ENCODE measurements at regions not wholly inside any gene's neighbourhood (a gene's known extent, or its start where the extent isn't known, plus 50 kb on each side); places are given as distances from the start of the nearest gene placed in this dataset.

DNA sequence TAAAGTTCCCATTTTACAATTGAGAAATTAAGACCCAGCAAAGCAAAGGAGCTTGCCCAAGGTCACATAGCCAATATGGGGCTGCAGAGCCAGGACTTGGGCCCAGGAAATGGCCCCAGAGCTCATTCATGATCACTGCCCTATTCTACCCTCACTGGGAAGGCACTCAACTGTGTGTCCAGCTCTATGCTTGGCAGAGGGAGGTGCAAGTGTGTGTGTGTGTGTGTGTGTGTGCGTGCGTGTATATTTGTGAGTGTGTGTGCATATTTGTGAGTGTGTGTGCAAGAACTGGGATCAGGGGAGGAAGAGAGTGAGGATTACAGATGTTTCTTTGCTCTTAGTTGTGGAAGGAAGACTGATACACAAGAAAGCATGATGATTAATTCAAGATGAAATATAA, 151.2 kb upstream of the CRY1 start:
- no peak overlapping the region for H3K9ac ChIP-seq (ENCODE audit: low read depth, low read length)
- H3K4me1 ChIP-seq (ENCODE audit: insufficient read depth, low read length), result no peaks in the 10 kb centered on the region
- no peak overlapping the region for H3K27ac ChIP-seq (ENCODE audit: low read depth, low read length)
- H3K36me3 ChIP-seq (ENCODE audit: insufficient read depth, low read length), result no peaks in the 10 kb centered on the region
- H3K9me3 ChIP-seq (ENCODE audit: insufficient read depth, low read depth, low read length), result no peaks in the 10 kb centered on the region
- WGBS, result 99% methylated on average over 2 of the region's 2 CpGs
- no peak overlapping the region for H3K4me3 ChIP-seq (ENCODE audit: low read length)
- H3K27me3 ChIP-seq (ENCODE audit: insufficient read depth, low read length), result no peaks in the 10 kb centered on the region

DNA sequence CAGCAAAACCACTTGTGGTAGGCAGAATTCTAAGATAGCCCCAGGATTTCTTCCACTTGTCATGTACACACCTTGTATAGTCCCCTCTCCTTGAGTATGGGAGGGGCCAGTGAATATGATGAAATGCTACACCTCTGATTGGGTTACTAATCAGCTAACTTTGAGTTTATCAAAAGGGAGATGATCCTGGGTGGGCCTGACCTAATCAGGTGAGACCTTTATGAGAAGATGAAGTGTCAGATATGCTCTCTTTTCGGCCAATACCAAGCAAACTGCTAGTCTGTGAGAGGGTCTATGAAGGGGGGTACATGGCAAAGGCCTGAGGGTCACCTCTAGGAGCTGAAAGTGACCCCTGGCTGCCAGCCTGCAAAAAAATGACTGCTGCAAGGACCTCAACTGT, 154.3 kb upstream of the CRY1 start:
- H3K36me3 ChIP-seq (ENCODE audit: insufficient read depth, low read length), result no peaks in the 10 kb centered on the region
- WGBS, result 87% methylated on average over 1 of the region's 1 CpG
- H3K27me3 ChIP-seq (ENCODE audit: insufficient read depth, low read length), result no peaks in the 10 kb centered on the region
- H3K27ac ChIP-seq (ENCODE audit: low read depth, low read length), result no peak overlapping the region
- no peak overlapping the region for H3K4me3 ChIP-seq (ENCODE audit: low read length)
- no peaks in the 10 kb centered on the region for H3K4me1 ChIP-seq (ENCODE audit: insufficient read depth, low read length)
- H3K9me3 ChIP-seq (ENCODE audit: insufficient read depth, low read depth, low read length), result no peaks in the 10 kb centered on the region
- H3K9ac ChIP-seq (ENCODE audit: low read depth, low read length), result no peak overlapping the region

DNA sequence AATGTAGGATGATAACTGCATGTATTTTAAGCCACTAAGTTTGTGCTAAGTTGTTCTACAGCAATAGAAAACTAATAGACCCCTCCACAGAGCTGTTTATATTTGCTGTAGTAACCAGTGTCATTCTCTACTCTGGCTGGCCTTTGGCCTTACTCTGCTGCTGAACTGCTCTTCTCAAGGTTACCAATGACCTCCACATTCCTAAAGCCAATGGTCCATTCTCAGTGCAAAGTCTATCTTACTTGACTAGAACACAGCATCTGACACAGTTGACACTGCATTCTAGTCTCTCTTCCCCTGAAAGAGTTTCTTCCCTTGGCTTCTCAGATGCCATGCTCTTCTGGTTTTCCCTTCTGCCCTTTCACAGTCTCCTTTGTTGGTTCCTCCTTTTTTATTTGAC, 154.8 kb upstream of the CRY1 start:
- H3K4me1 ChIP-seq (ENCODE audit: insufficient read depth, low read length), result no peaks in the 10 kb centered on the region
- H3K4me3 ChIP-seq (ENCODE audit: low read length), result no peak overlapping the region
- H3K36me3 ChIP-seq (ENCODE audit: insufficient read depth, low read length), result no peaks in the 10 kb centered on the region
- H3K27me3 ChIP-seq (ENCODE audit: insufficient read depth, low read length), result no peaks in the 10 kb centered on the region
- no peaks in the 10 kb centered on the region for H3K9me3 ChIP-seq (ENCODE audit: insufficient read depth, low read depth, low read length)
- H3K9ac ChIP-seq (ENCODE audit: low read depth, low read length), result no peak overlapping the region
- H3K27ac ChIP-seq (ENCODE audit: low read depth, low read length), result no peak overlapping the region

DNA sequence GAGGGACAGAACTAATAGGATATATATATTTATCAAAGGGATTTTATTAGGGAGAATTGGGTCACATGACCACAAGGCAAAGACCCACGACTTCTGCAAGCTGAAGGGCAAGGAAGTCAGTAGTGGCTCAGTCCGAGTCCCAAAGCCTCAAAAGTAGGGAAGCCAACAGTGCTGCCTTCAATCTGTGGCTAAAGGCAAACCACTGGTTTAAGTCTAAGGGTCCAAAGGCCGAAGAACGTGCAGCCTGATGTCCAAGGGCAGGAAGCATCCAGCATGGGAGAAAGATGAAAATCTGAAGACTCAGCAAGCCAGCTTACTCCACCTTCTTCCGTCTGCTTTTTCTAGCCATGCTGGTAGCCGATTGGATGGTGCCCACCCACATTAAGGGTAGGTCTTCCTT, 157.9 kb upstream of the CRY1 start:
- H3K4me1 ChIP-seq (ENCODE audit: insufficient read depth, low read length), result no peaks in the 10 kb centered on the region
- H3K27me3 ChIP-seq (ENCODE audit: insufficient read depth, low read length), result no peaks in the 10 kb centered on the region

DNA sequence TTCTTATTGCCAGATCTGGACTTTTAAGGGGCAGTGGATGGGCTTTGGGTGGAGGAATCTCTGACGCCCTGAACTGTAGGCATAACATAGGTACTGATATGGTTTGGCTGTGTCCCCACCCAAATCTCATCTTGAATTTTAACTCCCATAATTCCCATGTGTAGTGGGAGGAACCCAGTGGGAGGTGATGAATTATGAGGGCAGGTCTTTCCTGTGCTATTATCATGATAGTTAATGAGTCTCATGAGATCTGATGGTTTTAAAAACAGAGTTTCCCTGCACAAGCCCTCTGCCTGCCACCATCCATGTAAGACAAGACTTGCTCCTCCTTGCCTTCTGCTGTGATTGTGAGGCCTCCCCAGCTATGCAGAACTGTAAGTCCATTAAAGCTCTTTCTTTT, 160.0 kb upstream of the CRY1 start:
- no peaks in the 10 kb centered on the region for H3K27me3 ChIP-seq (ENCODE audit: insufficient read depth, low read length)
- H3K9me3 ChIP-seq (ENCODE audit: insufficient read depth, low read depth, low read length), result no peaks in the 10 kb centered on the region
- no peaks in the 10 kb centered on the region for H3K4me1 ChIP-seq (ENCODE audit: insufficient read depth, low read length)
- no peak overlapping the region for H3K27ac ChIP-seq (ENCODE audit: low read depth, low read length)
- no peak overlapping the region for H3K4me3 ChIP-seq (ENCODE audit: low read length)
- no peak overlapping the region for H3K9ac ChIP-seq (ENCODE audit: low read depth, low read length)
- H3K36me3 ChIP-seq (ENCODE audit: insufficient read depth, low read length), result no peaks in the 10 kb centered on the region
- WGBS, result 100% methylated on average over 1 of the region's 1 CpG

More for the DNA sequence above, 157.9 kb upstream of the CRY1 start:
- H3K4me3 ChIP-seq (ENCODE audit: low read length), result no peak overlapping the region
- H3K36me3 ChIP-seq (ENCODE audit: insufficient read depth, low read length), result no peaks in the 10 kb centered on the region
- H3K9ac ChIP-seq (ENCODE audit: low read depth, low read length), result no peak overlapping the region
- no peak overlapping the region for H3K27ac ChIP-seq (ENCODE audit: low read depth, low read length)
- H3K9me3 ChIP-seq (ENCODE audit: insufficient read depth, low read depth, low read length), result no peaks in the 10 kb centered on the region
- 89% methylated on average over 6 of the region's 6 CpGs for WGBS

DNA sequence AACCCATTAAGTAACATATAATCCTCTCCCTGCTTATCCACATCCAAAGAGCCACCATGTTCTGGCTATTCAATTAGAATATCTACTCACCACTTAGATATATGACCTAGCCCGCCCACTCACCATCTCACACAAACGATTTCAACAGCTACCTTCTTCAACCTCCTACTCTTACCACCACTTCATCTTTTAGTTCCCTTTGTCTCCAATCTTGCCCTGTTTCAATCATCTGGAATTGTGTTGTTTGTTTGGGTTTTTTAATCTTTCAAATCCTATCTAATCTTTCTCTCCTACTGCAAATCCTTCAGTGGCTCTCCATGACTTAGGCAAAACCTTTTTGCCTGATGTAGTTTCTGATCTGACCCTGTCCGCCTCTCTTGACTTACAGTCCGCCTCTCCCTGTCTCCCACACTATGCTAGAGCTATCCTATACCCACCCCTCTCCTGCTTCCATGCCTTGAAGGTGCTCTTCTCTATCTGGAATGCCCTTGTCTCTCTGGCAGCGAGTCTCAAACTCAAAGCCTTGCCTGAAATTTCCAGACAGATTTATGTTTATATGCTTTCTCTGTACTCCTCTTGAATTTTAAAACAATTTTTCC, 161.0 kb upstream of the CRY1 start:
- 88% methylated on average over 5 of the region's 5 CpGs for WGBS
- no peaks in the 10 kb centered on the region for H3K4me1 ChIP-seq (ENCODE audit: insufficient read depth, low read length)
- no peak overlapping the region for H3K4me3 ChIP-seq (ENCODE audit: low read length)
- no peaks in the 10 kb centered on the region for H3K36me3 ChIP-seq (ENCODE audit: insufficient read depth, low read length)
- H3K27ac ChIP-seq (ENCODE audit: low read depth, low read length), result no peak overlapping the region
- no peaks in the 10 kb centered on the region for H3K27me3 ChIP-seq (ENCODE audit: insufficient read depth, low read length)
- H3K9ac ChIP-seq (ENCODE audit: low read depth, low read length), result no peak overlapping the region
- H3K9me3 ChIP-seq (ENCODE audit: insufficient read depth, low read depth, low read length), result no peaks in the 10 kb centered on the region

DNA sequence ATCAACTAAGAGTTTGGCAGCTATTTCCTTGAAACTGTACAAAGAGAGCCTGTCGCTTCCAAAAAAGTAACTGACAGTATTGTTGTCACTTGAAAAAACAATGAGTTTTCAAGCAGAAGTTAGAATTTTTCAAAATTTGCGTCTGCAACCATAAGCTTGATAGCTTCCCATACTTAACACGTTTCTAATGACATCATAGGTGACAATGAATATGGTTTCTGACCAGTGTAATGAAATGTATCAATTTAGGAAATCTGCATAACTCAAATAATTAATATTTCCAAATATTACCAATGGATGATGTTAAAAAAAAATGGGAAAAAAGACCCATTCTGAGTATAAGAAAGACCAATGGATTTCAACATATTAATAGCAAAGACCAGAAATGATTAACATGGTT, 165.4 kb upstream of the CRY1 start:
- Histone ChIP-seq H3K36me3 (ENCODE audit: insufficient read depth, low read length) (no peaks in the 10 kb centered on the region), H3K27me3 (ENCODE audit: insufficient read depth, low read length) (no peaks in the 10 kb centered on the region), H3K9me3 (ENCODE audit: insufficient read depth, low read depth, low read length) (no peaks in the 10 kb centered on the region; the same call in 1 of the 2 replicates), H3K4me1 (ENCODE audit: insufficient read depth, low read length) (no peaks in the 10 kb centered on the region), H3K4me3 (ENCODE audit: low read length) (no peak overlapping the region), H3K27ac (ENCODE audit: low read depth, low read length) (no peak overlapping the region), H3K9ac (ENCODE audit: low read depth, low read length) (no peak overlapping the region)
- WGBS, result 92% methylated on average over 3 of the region's 3 CpGs

DNA sequence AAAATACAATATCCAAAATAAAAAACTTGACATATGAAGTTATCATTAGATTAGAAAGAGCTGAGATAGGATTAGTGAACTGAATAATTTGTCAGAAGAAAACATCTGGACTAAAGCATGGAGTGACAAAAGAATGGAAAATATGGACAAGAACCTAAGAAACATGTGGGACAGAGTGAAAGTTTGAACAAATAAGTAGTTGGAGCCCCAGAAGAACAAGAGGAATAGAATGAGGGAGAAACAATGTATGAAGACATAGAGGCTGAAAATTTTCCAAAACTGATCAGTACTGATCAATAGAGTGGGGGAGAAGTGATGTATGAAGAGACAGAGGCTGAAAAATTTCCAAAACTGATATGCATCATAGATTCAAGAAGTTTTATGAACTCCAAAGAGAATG, 170.6 kb upstream of the CRY1 start:
- Histone ChIP-seq H3K4me3 (ENCODE audit: low read length) (no peak overlapping the region), H3K9me3 (ENCODE audit: insufficient read depth, low read depth, low read length) (no peaks in the 10 kb centered on the region; the same call in 1 of the 2 replicates), H3K4me1 (ENCODE audit: insufficient read depth, low read length) (no peaks in the 10 kb centered on the region), H3K27ac (ENCODE audit: low read depth, low read length) (no peak overlapping the region), H3K27me3 (ENCODE audit: insufficient read depth, low read length) (no peaks in the 10 kb centered on the region), H3K36me3 (ENCODE audit: insufficient read depth, low read length) (no peaks in the 10 kb centered on the region), H3K9ac (ENCODE audit: low read depth, low read length) (no peak overlapping the region)

DNA sequence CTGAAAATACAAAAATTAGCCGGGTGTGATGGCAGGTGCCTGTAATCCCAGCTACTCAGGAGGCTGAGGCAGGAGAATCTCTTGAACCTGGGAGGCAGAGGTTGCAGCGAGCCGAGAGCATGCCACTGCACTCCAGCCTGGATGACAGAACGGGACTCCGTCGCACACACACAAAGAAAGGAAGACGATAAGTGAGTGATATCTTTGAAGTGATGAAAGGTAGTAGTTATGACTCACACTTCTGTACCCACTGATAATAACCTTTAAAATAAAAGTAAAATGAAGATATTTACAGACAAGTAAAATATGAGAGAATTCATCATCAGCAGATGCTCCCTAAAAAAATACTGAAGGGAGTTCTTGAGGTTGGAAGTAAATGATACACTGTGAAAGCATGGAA, 171.3 kb upstream of the CRY1 start:
- Histone ChIP-seq H3K9ac (ENCODE audit: low read depth, low read length) (no peak overlapping the region), H3K27ac (ENCODE audit: low read depth, low read length) (no peak overlapping the region), H3K4me1 (ENCODE audit: insufficient read depth, low read length) (no peaks in the 10 kb centered on the region), H3K9me3 (ENCODE audit: insufficient read depth, low read depth, low read length) (no peaks in the 10 kb centered on the region; the same call in 1 of the 2 replicates), H3K36me3 (ENCODE audit: insufficient read depth, low read length) (no peaks in the 10 kb centered on the region), H3K4me3 (ENCODE audit: low read length) (no peak overlapping the region), H3K27me3 (ENCODE audit: insufficient read depth, low read length) (no peaks in the 10 kb centered on the region)
- 93% methylated on average over 6 of the region's 7 CpGs for whole genome bisulfite sequencing

DNA sequence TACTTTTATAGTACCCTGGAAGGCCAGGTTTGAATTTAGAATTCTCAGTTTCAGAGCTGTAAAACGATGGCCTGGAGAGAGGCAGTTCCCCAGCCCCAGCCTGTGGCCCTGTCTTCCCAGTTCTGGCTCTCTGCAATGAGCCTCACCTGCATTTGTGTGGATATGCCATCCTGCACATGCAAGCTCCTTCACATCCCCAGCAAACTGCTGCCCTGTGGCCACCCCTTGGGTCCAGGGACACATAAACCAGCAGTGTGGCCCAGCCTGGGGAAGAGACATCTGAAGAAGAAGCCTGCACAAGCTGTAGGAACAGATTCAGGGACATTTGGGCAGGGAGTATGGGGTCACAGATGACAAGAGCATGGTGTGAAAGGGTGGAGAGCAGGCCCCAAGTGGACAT, 174.3 kb upstream of the CRY1 start:
- Histone ChIP-seq H3K9me3 (ENCODE audit: insufficient read depth, low read depth, low read length) (no peaks in the 10 kb centered on the region; the same call in 1 of the 2 replicates), H3K9ac (ENCODE audit: low read depth, low read length) (no peak overlapping the region), H3K36me3 (ENCODE audit: insufficient read depth, low read length) (no peaks in the 10 kb centered on the region), H3K27ac (ENCODE audit: low read depth, low read length) (no peak overlapping the region), H3K4me3 (ENCODE audit: low read length) (no peak overlapping the region), H3K4me1 (ENCODE audit: insufficient read depth, low read length) (no peaks in the 10 kb centered on the region), H3K27me3 (ENCODE audit: insufficient read depth, low read length) (no peaks in the 10 kb centered on the region)
- 86% methylated on average over 1 of the region's 1 CpG for WGBS

DNA sequence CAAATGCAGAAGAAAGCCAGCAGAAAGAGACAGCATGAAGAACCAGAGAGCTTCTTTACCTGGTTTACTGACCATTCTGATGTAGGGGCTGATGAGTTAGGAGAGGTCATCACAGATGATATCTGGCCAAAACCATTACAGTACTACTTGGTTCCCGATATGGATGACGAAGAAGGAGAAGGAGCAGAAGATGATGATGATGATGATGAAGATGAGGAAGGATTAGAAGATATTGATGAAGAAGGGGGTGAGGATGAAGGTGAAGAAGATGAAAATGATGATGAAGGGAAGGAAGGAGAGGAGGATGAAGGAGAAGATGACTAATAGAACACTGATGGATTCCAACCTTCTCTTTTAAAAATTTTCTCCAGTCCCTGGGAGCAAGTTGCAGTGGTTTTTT, 178.2 kb upstream of the CRY1 start:
- Histone ChIP-seq H3K4me1 (ENCODE audit: insufficient read depth, low read length) (no peaks in the 10 kb centered on the region), H3K4me3 (ENCODE audit: low read length) (no peak overlapping the region), H3K27me3 (ENCODE audit: insufficient read depth, low read length) (no peaks in the 10 kb centered on the region), H3K27ac (ENCODE audit: low read depth, low read length) (no peak overlapping the region), H3K9me3 (ENCODE audit: insufficient read depth, low read depth, low read length) (no peaks in the 10 kb centered on the region), H3K36me3 (ENCODE audit: insufficient read depth, low read length) (no peaks in the 10 kb centered on the region), H3K9ac (ENCODE audit: low read depth, low read length) (no peak overlapping the region)
- 92% methylated on average over 2 of the region's 2 CpGs for WGBS

DNA sequence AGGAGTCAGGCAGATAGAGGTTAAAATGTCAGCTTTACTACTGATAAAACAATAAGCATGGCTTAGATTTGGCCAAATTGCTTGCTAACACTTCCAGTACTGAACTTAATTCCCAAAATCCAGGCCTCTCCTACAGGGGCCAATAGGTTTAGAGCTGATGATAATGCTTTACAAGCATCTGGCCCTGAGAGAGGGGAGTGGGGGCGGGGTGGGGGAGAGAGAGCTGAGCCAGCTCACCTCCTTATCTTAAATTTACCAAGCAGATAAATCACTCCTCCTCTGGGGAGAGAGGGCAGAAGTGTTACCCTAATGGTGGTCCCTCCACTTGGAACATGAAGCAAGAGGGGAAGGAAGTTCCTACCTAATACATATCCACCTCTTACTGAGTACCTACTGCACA, 182.2 kb upstream of the CRY1 start:
- WGBS, result no CpG with 5 or more reads among the region's 1 CpG
- no peaks in the 10 kb centered on the region for H3K36me3 ChIP-seq (ENCODE audit: insufficient read depth, low read length)
- H3K4me1 ChIP-seq (ENCODE audit: insufficient read depth, low read length), result no peaks in the 10 kb centered on the region
- no peak overlapping the region for H3K27ac ChIP-seq (ENCODE audit: low read depth, low read length)
- H3K27me3 ChIP-seq (ENCODE audit: insufficient read depth, low read length), result no peaks in the 10 kb centered on the region
- H3K4me3 ChIP-seq (ENCODE audit: low read length), result no peak overlapping the region
- peaks cover 6% of the 10 kb centered on the region; the same call in 1 of the 2 replicates for H3K9me3 ChIP-seq (ENCODE audit: insufficient read depth, low read depth, low read length)
- no peak overlapping the region for H3K9ac ChIP-seq (ENCODE audit: low read depth, low read length)

Data from HUES64 (cell line).